Chondrocyte (in vitro differentiated cells): ENCODE measurements at regions not wholly inside any gene's neighbourhood (a gene's known extent, or its start where the extent isn't known, plus 50 kb on each side); places are given as distances from the start of the nearest gene placed in this dataset.

Experiments used
- DNase-seq: peaks from one replicate; pipeline ENCODE4 v3.0.0; 2021; ENCODE audit warnings: mixed read lengths, low spot score
- H3K27ac Mint-ChIP-seq: one replicate; pipeline ENCODE4 v1.8.0; 2021; ENCODE audit warnings: mild to moderate bottlenecking, moderate library complexity, mixed read lengths; ENCODE audit not compliant: unreplicated experiment
- H3K27me3 Mint-ChIP-seq: 2 replicates; pipeline ENCODE4 v1.8.0; 2021; ENCODE audit warnings: low read depth, mixed read lengths
- H3K36me3 Mint-ChIP-seq: 2 replicates; pipeline ENCODE4 v1.8.0; 2021; ENCODE audit warnings: low read depth, mixed read lengths
- H3K4me1 Mint-ChIP-seq: 2 replicates; pipeline ENCODE4 v1.8.0; 2021; ENCODE audit warnings: low read depth, mild to moderate bottlenecking, mixed read lengths
- H3K4me3 Mint-ChIP-seq: one replicate; pipeline ENCODE4 v1.8.0; 2021; ENCODE audit warnings: mild to moderate bottlenecking, moderate library complexity, mixed read lengths; ENCODE audit not compliant: unreplicated experiment
- H3K9me3 Mint-ChIP-seq: 2 replicates; pipeline ENCODE4 v1.8.0; 2021; ENCODE audit warnings: low read depth, mixed read lengths
- CTCF ChIP-seq: fragments of 200-600 bp; sonication (generic); IDR thresholded peaks from 2 replicates; pipeline ENCODE4 v1.5.0; 2021; ENCODE audit warnings: antibody characterized with exemption, mild to moderate bottlenecking, moderate library complexity

GRCh38 chr9:88746743-88747398 lies 211.9 kb downstream of the NXNL2 start:
- Mint-ChIP-seq H3K27ac (peak overlapping the region; percentile 92), H3K4me1 (peaks cover 57% of the 10 kb centered on the region), H3K27me3 (no peaks in the 10 kb centered on the region), H3K4me3 (peak overlapping the region; percentile 17), H3K9me3 (peaks cover 7% of the 10 kb centered on the region), H3K36me3 (no peaks in the 10 kb centered on the region)
- DNase-seq = no peak
- TF ChIP-seq CTCF = no peak

GRCh38 chr9:88747768-88748167 lies 212.8 kb downstream of the NXNL2 start:
- Mint-ChIP-seq H3K4me3 (no peak overlapping the region), H3K4me1 (peaks cover 48% of the 10 kb centered on the region), H3K27me3 (no peaks in the 10 kb centered on the region), H3K9me3 (peaks cover 7% of the 10 kb centered on the region), H3K27ac (peak overlapping the region; percentile 92), H3K36me3 (no peaks in the 10 kb centered on the region)
- no peak for DNase-seq
- TF ChIP-seq CTCF = no peak

- H3K4me1 Mint-ChIP-seq = peaks cover 45% of the 10 kb centered on the region
- no peaks in the 10 kb centered on the region for H3K27me3 Mint-ChIP-seq
- no peak for TF ChIP-seq CTCF
- no peak overlapping the region for H3K4me3 Mint-ChIP-seq
- H3K9me3 Mint-ChIP-seq = peaks cover 7% of the 10 kb centered on the region
- peak overlapping the region; percentile 2 for H3K27ac Mint-ChIP-seq
- H3K36me3 Mint-ChIP-seq = no peaks in the 10 kb centered on the region
- no peak for DNase-seq
These were observed 213.7 kb downstream of the NXNL2 start for GRCh38 chr9:88748566-88749261.

- Mint-ChIP-seq H3K9me3 (peaks cover 7% of the 10 kb centered on the region), H3K4me1 (peaks cover 45% of the 10 kb centered on the region), H3K27me3 (no peaks in the 10 kb centered on the region), H3K4me3 (no peak overlapping the region), H3K27ac (no peak overlapping the region), H3K36me3 (no peaks in the 10 kb centered on the region)
- DNase-seq = no peak
- no peak for TF ChIP-seq CTCF
These were observed 214.4 kb downstream of the NXNL2 start for GRCh38 chr9:88749420-88749819.

- Mint-ChIP-seq H3K4me1 (peaks cover 42% of the 10 kb centered on the region), H3K9me3 (peaks cover 7% of the 10 kb centered on the region), H3K27ac (no peak overlapping the region), H3K36me3 (no peaks in the 10 kb centered on the region), H3K4me3 (no peak overlapping the region), H3K27me3 (no peaks in the 10 kb centered on the region)
- TF ChIP-seq CTCF = no peak
- no peak for DNase-seq
These were observed 215.9 kb downstream of the NXNL2 start for GRCh38 chr9:88750832-88751360.
